ENCODE measurements at regions not wholly inside any gene's neighbourhood (a gene's known extent, or its start where the extent isn't known, plus 50 kb on each side); places are given as distances from the start of the nearest gene placed in this dataset.

- H3F3A ChIP-seq (ENCODE audit: low read depth), result no peaks in the 10 kb centered on the region
- no peak for TF ChIP-seq CTCF (conservative IDR thresholded peaks at IDR 0.05; ENCODE audit: low read length)
- no peak for TF ChIP-seq EZH2phosphoT487 (IDR thresholded peaks at IDR 0.05; ENCODE audit: borderline replicate concordance)
Measured at GRCh38 chr18:50466634-50467033, 91.8 kb downstream of the SKA1 start.

GRCh38 chr18:50468807-50469206, 91.1 kb upstream of the MAPK4 start:
- no peak overlapping the region for H3K4me2 ChIP-seq (ENCODE audit: low read depth, low read length, poor library complexity, severe bottlenecking)

More at GRCh38 chr18:50466634-50467033, 91.8 kb downstream of the SKA1 start:
- Histone ChIP-seq H4K20me1 (ENCODE audit: insufficient read depth, low read length, poor library complexity, severe bottlenecking) (no peaks in the 10 kb centered on the region), H3K27me3 (ENCODE audit: insufficient read depth, low read length, poor library complexity, severe bottlenecking) (no peaks in the 10 kb centered on the region), H3K4me2 (ENCODE audit: low read depth, low read length, poor library complexity, severe bottlenecking) (no peak overlapping the region), H2AFZ (ENCODE audit: low read length) (no peak overlapping the region), H3K4me3 (ENCODE audit: low read length, poor library complexity, severe bottlenecking) (no peak overlapping the region), H3K4me1 (ENCODE audit: insufficient read depth, low read length, poor library complexity, severe bottlenecking) (no peaks in the 10 kb centered on the region), H3K9ac (ENCODE audit: low read depth, low read length, poor library complexity, severe bottlenecking) (no peak overlapping the region), H3K36me3 (ENCODE audit: insufficient read depth, low read length) (no peaks in the 10 kb centered on the region), H3K9me3 (ENCODE audit: insufficient read depth, low read depth, low read length) (no peaks in the 10 kb centered on the region), H3K79me2 (ENCODE audit: insufficient read depth, low read length) (no peaks in the 10 kb centered on the region), H3K9me2 (replicated peaks; ENCODE audit: low read depth, low read length) (no peaks in the 10 kb centered on the region)

GRCh38 chr18:50469380-50469781, 90.5 kb upstream of the MAPK4 start:
- Histone ChIP-seq H3K9me2 (replicated peaks; ENCODE audit: low read depth, low read length) (no peaks in the 10 kb centered on the region), H3K4me2 (ENCODE audit: low read depth, low read length, poor library complexity, severe bottlenecking) (no peak overlapping the region), H3K79me2 (ENCODE audit: insufficient read depth, low read length) (no peaks in the 10 kb centered on the region), H3K36me3 (ENCODE audit: insufficient read depth, low read length) (no peaks in the 10 kb centered on the region), H3K4me1 (ENCODE audit: insufficient read depth, low read length, poor library complexity, severe bottlenecking) (no peaks in the 10 kb centered on the region), H3F3A (ENCODE audit: low read depth) (no peaks in the 10 kb centered on the region), H3K4me3 (ENCODE audit: low read length, poor library complexity, severe bottlenecking) (no peak overlapping the region), H4K20me1 (ENCODE audit: insufficient read depth, low read length, poor library complexity, severe bottlenecking) (no peaks in the 10 kb centered on the region), H3K9me3 (ENCODE audit: insufficient read depth, low read depth, low read length) (no peaks in the 10 kb centered on the region), H3K27me3 (ENCODE audit: insufficient read depth, low read length, poor library complexity, severe bottlenecking) (no peaks in the 10 kb centered on the region), H2AFZ (ENCODE audit: low read length) (no peak overlapping the region), H3K9ac (ENCODE audit: low read depth, low read length, poor library complexity, severe bottlenecking) (no peak overlapping the region)
- TF ChIP-seq CTCF (conservative IDR thresholded peaks at IDR 0.05; ENCODE audit: low read length) (no peak), EZH2phosphoT487 (IDR thresholded peaks at IDR 0.05; ENCODE audit: borderline replicate concordance) (no peak)

More at GRCh38 chr18:50468807-50469206, 91.1 kb upstream of the MAPK4 start:
- TF ChIP-seq CTCF (conservative IDR thresholded peaks at IDR 0.05; ENCODE audit: low read length), result no peak
- no peak for TF ChIP-seq EZH2phosphoT487 (IDR thresholded peaks at IDR 0.05; ENCODE audit: borderline replicate concordance)
- Histone ChIP-seq H3K36me3 (ENCODE audit: insufficient read depth, low read length) (no peaks in the 10 kb centered on the region), H2AFZ (ENCODE audit: low read length) (no peak overlapping the region), H3K27me3 (ENCODE audit: insufficient read depth, low read length, poor library complexity, severe bottlenecking) (no peaks in the 10 kb centered on the region), H3K79me2 (ENCODE audit: insufficient read depth, low read length) (no peaks in the 10 kb centered on the region), H3K9ac (ENCODE audit: low read depth, low read length, poor library complexity, severe bottlenecking) (no peak overlapping the region), H3K9me2 (replicated peaks; ENCODE audit: low read depth, low read length) (no peaks in the 10 kb centered on the region), H3K4me3 (ENCODE audit: low read length, poor library complexity, severe bottlenecking) (no peak overlapping the region), H3K9me3 (ENCODE audit: insufficient read depth, low read depth, low read length) (no peaks in the 10 kb centered on the region), H3F3A (ENCODE audit: low read depth) (no peaks in the 10 kb centered on the region), H3K4me1 (ENCODE audit: insufficient read depth, low read length, poor library complexity, severe bottlenecking) (no peaks in the 10 kb centered on the region), H4K20me1 (ENCODE audit: insufficient read depth, low read length, poor library complexity, severe bottlenecking) (no peaks in the 10 kb centered on the region)

All from Loucy (cell line).